GM12873 (cell line): ENCODE measurements at regions not wholly inside any gene's neighbourhood (a gene's known extent, or its start where the extent isn't known, plus 50 kb on each side); places are given as distances from the start of the nearest gene placed in this dataset.

Source experiments
- TF ChIP-seq, protein P1 (sequence below): IDR thresholded peaks from 2 replicates; pipeline ENCODE4 v1.5.1; 2012; ENCODE audit warnings: low read depth, mild to moderate bottlenecking, moderate library complexity, low read length, control low read depth; ENCODE audit not compliant: insufficient read depth; ENCODE audit errors: missing control alignments

DNA sequence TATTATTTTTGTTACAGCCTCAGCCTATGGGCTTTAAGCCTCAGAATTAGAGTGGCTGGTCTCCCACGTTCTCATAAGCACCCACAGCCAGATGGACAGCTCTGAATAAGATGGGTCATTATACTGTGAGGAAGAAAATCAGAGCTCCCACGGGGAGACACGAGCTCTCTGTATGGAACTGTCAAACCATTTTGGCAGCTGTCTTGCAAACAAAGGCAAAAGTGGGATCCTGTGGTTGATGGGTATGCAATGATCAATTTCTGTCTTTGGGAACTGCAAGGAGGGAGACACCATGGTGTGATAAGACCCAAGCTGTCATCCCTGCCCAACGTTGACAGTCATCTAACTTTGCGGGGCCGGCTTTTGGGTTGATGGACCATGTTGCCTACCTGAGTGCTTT lies 614.3 kb downstream of the TYW1 start:
- TF ChIP-seq, protein P1, sequence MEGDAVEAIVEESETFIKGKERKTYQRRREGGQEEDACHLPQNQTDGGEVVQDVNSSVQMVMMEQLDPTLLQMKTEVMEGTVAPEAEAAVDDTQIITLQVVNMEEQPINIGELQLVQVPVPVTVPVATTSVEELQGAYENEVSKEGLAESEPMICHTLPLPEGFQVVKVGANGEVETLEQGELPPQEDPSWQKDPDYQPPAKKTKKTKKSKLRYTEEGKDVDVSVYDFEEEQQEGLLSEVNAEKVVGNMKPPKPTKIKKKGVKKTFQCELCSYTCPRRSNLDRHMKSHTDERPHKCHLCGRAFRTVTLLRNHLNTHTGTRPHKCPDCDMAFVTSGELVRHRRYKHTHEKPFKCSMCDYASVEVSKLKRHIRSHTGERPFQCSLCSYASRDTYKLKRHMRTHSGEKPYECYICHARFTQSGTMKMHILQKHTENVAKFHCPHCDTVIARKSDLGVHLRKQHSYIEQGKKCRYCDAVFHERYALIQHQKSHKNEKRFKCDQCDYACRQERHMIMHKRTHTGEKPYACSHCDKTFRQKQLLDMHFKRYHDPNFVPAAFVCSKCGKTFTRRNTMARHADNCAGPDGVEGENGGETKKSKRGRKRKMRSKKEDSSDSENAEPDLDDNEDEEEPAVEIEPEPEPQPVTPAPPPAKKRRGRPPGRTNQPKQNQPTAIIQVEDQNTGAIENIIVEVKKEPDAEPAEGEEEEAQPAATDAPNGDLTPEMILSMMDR: no peak

DNA sequence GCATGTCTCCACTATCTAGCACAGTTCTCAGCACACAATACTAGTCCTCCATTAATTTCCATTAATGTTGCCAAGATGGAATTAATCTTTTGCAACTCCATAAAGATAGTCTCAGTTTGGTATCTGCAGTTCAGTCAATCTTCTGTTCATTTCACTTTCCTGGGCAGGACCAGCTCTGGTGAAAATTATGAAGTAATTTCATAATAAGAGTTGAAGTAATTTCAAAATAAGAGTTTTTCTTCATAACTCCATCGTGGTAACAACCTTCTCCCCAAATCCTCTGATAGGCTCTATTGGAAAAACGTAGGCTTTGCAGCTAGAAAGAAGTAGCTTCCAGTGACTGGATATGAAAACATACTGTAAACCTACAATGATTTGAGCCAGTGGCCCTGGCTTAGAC lies 618.2 kb downstream of the TYW1 start:
- TF ChIP-seq, protein P1: no peak

DNA sequence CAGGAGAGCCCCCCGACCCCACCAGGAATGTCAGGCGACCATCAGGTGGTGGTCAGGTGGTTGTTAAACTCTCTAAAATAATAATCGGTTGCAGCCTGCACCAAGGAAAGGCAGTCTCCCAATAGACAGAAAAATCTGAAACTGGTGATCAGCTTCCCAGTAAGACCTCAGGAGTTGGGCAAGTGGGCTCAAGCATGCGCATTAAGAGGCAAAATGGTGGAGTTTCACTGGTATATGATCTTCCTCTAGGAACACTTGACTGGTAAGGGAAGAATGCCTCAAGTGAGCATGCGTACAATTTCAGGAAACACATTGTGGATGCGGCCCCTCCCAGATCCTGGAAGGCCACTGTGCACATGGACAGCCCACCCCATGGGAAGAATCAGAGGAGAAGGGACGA lies 619.9 kb downstream of the TYW1 start:
- TF ChIP-seq, protein P1: no peak

DNA sequence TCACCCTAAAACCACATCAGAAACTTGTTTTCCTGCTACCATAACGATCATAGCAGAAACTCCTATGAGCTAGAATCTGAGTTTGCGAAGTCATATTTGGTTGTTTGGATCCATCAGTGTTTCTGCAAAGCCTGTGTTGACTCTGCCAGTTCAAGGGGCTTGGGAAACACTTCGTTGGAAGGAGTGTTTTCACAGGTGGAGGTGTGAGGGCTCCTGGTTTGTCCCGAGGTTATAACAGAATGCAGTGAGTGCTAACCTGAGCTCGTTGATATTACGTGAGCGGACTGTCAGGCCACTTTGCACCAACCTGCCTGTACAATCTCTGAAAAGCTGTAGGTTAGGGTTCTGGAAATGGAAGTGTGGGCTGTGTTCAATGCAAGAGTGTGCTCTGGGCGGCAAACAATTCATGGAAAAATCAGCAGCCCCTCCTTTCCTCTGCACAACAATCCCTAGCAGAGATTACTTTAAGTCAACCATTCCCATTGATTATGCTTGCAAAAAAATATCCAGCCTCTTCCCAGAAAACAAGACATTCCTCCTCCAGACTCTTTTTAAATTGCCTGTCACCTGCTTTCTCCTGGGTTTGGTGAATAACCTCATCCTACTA lies 622.0 kb downstream of the TYW1 start:
- TF ChIP-seq, protein P1: no peak

DNA sequence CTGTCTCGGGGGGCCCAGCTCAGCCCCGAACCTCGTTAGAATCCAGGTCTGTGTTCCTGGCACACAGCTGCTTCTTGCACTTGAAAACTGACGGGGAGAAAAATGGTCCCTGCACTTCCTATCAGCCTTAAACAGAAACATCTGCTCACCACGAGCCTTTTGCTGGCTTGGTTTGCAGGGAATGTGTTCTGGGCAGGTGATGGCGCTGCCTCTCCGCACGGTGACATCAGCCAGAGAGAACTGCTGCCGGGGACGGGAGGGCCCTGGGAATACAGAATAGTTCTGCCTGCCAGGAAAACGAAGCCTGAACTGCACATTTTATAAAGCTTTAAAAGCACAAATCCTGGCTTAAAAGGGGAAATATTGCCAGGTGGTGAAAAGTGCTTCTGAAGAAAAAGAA lies 622.5 kb downstream of the TYW1 start:
- TF ChIP-seq, protein P1: no peak

DNA sequence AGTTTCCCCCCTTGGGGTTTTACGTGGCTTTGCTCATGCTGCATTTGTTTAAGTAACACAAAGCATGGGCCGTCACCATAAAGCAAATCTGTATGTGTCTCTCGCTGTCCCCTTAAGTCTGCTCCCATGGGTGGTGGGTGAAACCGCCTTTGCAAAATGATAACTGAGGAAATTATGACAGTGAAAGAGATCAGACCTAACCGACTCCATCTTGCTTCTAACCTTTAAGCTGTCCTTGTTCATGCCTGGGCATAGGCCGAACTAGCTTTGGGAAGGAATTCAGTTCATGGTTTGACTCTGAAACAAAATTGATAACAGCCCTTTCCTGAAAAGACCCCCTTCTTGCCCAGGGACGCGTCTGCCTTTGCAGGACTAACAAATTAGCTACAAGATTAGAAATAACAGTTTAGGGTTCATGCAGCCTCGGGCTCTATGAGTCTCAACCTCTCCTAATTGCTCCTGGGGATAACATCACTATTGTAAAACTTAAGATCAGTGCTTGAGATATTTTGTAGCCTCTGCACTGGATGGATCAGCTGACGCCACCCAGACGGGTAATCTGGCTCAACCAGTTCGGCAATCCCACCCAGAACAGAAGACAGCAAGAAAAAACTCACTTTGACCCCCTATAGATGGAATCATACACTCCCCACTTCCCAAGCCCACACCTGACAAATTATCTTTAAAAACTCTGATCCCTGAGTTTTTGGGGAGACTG lies 623.7 kb downstream of the TYW1 start:
- TF ChIP-seq, protein P1: no peak

DNA sequence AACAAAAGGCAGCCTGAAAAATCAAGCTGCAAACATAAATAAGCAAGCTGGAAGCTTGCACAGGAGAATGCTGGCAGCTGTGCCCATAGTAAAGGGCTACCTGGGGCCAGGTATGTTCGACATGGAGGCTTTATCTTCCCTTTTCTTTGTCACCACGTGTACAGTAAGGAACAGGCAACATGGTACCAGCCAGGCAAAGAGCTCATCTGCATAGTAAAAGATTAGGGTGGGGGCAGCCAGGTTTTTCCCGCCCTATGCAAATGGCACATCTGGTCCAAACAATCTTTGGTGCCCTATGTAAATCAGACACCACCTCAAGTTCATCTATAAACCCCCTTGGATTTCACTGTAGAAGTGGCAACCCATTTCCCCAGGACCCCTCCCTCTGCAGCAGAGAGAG lies 625.1 kb downstream of the TYW1 start:
- TF ChIP-seq, protein P1: no peak
